NCI-H2227 (cell line): ENCODE measurements at regions not wholly inside any gene's neighbourhood (a gene's known extent, or its start where the extent isn't known, plus 50 kb on each side); places are given as distances from the start of the nearest gene placed in this dataset.
"Not testable (repeated sequence)": the region's sequence is repeated elsewhere in the genome, so short reads cannot be mapped to it uniquely, and the experiment has no call there.

Source experiments
- DNase-seq: peaks from one replicate; lab custom pipeline; 2025; ENCODE audit not compliant: unreplicated experiment; lab: John Stamatoyannopoulos, UW

GRCh38 chr11:130979386-130979972, 63.2 kb upstream of the SNX19 start:
- DNase-seq = peak; percentile 20

GRCh38 chr11:130980071-130980862, 64.0 kb upstream of the SNX19 start:
- DNase-seq = no peak

- DNase-seq = not testable (repeated sequence)
Measured at GRCh38 chr11:130984241-130984640, 68.0 kb upstream of the SNX19 start.

GRCh38 chr11:130992788-130993187, 76.5 kb upstream of the SNX19 start:
- no peak for DNase-seq

DNA sequence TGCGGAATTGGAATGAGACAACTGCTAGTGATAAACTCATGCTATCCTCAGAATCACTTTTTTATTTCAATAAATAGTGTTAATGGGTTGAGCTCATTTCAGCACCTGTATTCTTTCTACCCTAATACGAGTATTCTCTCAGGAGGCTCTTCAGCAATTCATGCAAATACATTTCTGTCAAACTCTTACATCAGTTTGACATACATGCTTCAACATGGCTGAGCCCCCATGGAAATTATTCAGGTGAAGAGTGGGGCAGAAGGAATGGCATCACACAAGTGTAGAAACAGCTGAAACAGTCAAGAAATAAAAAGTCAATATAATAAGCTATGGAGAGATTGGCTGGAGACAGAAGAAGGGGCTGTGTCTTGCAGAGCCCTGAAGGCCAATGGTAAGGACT, 77.8 kb upstream of the SNX19 start:
- DNase-seq = no peak

DNA sequence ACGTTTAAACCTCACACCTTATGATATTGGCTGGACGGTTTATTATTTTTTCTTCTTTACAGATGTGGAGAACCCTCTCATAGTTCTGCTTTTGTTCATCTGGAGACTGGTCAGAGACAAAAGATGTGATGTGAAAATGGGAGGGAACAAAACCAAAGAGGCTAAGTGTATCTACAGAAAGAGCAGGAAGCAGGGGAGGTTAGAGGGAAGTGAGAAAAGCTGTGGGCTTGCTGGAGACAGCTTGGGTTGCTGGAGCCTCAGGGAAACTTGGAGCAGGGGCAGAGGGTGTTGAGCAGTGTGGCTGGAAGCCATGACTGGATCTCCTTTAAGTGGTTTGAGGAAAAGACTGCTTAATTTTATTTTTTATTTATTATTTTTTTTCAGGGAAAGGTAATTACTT, 79.0 kb upstream of the SNX19 start:
- no peak for DNase-seq

- DNase-seq = no peak
Measured at GRCh38 chr11:130997278-130997677, 81.0 kb upstream of the SNX19 start.

GRCh38 chr11:130999086-130999485, 82.8 kb upstream of the SNX19 start:
- no peak for DNase-seq

DNA sequence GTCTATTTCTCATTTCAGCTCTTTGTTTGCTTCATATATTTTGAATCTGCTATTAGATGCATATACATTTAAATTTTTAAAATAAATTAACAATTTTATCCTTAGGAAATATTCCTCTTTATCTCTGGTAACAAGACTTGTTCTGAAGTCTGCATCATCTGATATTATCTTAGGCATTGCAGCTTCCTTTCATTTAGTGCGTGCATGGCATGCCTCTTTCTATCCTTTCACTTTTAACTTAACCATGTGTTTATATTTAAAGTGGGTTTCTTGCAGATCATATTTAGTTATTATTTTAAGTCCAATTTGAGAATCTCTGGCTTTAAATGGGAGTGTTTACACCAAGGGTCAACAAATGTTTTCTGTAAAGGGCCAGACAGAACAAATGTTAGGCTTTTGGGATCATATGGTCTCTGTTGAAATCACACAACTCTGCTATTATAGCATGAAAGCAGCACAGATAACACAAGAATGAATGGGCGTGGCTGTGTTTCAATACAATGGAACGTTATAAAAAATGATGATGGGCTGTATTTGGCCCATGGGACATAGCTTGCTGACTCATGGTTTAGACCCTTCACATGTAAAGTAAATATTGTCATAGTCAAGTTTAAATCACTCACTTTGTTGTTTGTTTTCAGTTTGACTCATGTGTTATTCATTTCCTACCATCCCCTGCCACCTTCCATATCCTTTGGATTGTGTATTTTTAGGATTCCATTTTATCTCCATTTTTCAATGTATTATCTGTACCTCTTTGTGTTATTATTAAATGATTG, 83.9 kb upstream of the SNX19 start:
- DNase-seq = peak; percentile 19

DNA sequence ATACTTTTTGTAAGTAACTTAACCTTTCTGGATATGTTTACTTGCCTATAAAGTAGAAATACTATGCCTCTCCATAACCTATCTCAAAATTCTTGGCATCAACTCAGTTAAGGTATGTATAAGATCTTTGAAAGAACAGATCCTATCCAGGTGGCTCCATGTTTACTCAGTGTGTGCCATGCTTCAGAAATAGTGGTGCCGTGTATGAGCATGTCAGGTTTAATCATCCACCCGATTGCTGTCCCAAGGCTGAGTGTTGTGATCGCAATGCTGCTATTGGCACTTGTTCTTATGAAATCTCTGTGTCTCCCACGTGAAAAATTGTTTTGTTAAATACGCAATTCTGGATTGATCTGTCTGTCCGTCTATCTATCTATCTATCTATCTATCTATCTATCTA, 85.9 kb upstream of the SNX19 start:
- no peak for DNase-seq

GRCh38 chr11:131005829-131006228, 89.5 kb upstream of the SNX19 start:
- no peak for DNase-seq

- DNase-seq = peak; percentile 33
Measured at GRCh38 chr11:131025020-131025419, 108.7 kb upstream of the SNX19 start.

GRCh38 chr11:131025421-131026125, 109.3 kb upstream of the SNX19 start:
- DNase-seq = no peak

DNA sequence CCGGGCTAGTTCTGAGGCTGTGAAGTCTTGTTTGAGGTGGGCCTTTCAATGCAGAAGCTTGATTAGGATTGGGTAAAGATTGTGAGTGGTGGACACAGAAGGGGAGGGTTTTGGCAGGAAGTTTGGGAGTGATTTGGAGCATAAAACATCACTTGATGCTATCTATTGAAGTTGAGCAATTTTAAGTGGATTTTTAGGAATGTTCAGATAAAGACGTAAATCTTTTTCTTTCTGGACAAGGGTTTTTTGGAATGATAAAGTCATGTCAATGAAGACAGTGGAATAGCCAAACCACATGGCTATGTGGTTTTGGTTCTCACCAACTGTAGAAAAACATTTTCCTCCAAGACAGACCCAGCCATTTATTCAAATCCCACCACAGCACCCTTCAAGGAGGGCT, 111.2 kb upstream of the SNX19 start:
- DNase-seq = no peak

DNA sequence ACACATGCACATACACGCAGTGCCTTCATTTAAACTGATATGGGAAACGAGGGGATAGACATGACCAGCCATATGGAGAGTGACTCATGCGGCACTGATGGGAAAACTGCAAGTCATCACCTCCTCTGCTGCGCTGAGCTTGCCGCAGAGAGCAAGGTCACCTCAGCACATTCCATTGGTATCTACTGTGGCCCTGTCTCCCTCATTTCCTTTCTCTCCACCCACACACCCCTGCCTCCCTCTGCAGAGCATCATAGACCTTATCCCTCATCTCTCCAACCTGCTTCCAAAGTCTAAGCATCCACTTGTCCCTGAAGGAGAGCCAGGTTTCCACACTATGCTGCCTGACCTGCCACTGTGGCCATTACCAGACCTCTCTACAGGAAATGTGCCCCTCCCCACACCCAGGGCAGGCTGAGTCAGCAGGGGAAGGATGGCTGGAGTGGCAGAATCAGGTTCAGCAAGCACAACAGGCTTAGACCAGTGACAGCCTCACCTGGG, 116.9 kb upstream of the SNX19 start:
- no peak for DNase-seq

DNA sequence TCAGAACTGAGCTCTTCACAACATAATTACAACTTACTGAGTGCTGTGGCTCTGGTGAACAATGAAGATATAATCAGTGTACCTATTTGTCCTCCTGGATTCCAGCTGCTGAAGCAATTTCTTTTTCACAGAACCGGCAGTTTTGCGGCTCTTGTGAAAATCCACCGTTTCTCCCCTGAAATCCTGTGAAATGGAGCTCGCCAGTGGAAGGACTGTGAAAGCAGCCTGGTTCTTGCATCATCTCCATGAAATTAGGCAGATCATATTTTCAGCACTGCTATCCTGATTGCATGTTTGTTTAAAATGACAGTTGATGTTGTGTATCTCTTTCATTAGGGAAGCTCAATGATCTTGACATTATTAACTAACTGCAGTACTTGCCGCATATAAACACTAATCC, 120.2 kb upstream of the SNX19 start:
- DNase-seq = peak; percentile 80

DNA sequence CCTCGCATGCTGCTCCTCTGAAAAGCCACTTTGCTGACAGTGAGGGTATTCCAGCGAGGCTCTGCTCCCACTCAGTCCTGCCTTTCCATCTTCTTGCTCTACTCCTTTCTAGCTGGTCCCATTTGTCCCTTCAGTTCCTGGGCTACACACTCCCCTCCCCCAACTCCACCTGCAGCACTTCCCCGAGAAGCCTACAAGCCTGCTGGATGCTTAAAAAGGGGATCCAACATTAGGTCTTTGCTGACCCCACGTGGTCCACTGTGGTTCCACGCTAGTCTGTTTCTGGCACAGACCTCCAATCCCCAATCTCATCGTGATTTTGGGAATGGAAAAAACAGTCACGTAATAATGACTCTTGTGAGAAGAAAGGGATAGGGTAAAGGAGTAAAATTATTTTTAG, 121.6 kb upstream of the SNX19 start:
- peak; percentile 30 for DNase-seq

DNA sequence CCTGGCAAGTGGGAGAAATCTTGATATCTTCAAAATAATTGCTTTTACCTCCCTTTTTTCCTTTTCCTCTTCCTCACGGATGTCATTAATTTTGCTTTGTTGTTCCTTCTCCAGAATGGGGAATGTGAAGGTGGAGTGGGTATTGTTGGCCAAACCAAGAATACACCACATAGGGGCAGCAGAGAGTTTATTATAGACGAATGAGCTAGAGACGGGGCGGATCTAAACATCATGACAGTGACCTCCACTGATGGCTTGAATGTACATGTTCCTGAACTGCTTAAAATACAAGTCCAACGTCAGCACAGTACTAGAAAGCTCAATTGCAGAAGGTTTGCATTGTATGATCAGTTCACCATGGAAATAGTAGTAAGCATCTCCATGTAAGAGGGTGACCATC, 122.3 kb upstream of the SNX19 start:
- peak; percentile 60 for DNase-seq

- no peak for DNase-seq
Measured at GRCh38 chr11:131041331-131042040, 125.2 kb upstream of the SNX19 start.

DNA sequence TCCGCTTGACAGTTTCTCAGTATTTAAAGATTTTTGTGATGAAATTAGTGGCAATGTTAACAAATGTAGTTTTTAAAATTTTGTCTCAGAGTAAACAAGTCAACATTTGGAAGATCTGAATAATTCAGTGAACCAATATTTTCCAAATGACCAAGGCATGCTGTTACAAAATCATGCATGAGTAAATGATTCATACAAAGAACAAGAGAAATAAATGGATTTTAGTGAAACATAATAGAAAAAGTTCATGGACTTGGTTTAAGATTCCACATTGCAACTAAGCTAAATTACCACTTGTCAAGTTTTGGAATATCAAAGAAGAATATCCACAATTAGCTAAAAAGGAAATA, 125.7 kb upstream of the SNX19 start:
- no peak for DNase-seq

DNA sequence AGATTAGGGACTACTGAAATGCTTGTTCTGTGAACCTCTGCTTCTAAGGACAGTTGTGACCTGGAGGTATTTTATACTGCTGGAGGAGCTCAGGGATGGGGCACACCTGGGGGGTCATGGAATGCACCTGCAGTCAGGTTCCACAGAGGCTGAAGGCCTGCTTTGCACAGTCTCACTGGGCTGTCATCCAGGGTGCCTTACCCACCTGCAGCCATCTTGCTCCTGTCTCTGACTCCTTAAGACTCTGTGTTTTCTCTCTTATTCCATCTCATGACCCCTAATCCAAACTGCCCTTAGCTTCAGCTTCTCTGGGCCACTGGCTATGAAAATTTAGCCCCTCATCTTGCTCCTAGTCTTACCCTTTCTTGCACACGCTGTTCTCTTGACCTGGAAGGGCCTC, 127.0 kb upstream of the SNX19 start:
- no peak for DNase-seq
